GM18870 (cell line): ENCODE measurements at regions not wholly inside any gene's neighbourhood (a gene's known extent, or its start where the extent isn't known, plus 50 kb on each side); places are given as distances from the start of the nearest gene placed in this dataset.

Experiments used
- ATAC-seq: cut with Tn5 transposase; IDR thresholded peaks from one replicate; pipeline ENCODE4 v1.9.1; 2021; ENCODE audit warnings: moderate library complexity; ENCODE audit not compliant: unreplicated experiment

DNA sequence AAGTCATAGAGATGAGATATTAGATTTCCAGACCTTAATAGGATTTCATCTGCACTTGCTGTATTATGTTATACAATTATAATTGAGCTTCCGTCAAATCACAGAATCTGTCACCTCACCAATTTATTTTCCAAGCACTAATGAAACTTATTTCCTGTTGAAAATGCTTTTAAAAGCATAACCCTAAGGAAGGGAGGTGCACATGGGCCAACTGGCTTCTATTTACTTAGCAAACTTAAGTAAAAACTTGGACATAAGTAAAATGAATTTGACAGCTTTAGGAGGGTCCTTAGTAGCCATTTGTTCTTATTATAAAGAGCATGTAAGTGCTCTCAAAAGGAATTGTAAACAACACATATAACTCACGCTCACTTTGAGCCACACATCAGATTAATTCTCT, 462.2 kb upstream of the TMPO start:
- ATAC-seq = no peak

DNA sequence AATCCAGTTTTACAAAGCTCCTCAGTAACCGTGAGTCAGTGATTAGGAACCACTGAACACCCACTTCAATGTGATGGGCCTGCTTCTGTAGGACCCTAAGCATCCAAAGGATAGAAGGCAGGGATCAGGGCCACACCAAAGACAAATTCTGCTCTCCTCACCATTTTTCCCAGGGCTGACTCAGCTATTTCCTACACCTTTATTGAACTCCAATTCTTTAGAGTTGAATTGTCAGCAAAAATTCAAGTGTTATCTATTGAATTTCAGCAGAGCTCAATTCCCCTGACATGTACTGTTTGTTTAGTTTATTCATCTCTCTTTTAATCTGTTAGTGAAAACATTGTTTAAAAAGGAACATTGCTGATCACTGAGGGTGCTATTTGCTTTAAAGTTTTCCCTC, 457.7 kb upstream of the TMPO start:
- ATAC-seq = no peak

DNA sequence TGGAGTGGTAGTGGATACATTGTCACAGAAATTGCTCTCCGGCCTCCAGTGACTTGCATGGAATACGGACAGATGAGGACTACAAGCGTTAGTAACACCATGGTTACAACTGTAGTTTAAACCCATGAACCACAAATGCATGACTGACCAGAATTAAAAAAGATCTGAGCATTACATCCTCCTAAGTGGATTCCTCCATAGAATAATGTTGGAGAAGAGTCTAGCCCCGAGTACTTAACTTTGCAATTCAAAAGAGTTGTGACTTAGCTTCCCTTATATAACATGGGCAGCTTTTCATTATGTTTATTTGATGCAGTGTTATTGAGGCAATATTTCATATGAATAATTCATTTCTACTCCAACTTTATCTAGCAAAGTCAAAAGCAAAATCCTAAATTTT, 457.2 kb upstream of the TMPO start:
- ATAC-seq = no peak

DNA sequence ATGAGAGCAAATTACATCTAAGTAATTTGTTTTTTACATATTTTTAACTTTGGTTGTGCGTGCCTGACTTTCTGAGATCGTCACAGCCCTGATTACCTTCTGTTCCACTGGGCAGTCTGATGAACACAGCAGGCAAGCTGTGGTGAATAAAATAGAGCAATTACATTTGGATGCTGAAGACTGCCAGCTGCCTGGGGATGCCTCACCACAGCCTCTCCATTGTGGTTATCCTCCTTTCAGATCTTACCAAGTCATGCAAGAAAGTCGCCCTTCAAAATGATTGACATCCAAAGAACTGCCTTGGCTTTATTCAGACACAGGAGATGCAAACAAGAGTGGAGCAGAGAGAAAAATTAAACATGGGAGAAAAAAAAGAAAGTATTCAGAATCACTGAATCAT, 456.6 kb upstream of the TMPO start:
- ATAC-seq = no peak

DNA sequence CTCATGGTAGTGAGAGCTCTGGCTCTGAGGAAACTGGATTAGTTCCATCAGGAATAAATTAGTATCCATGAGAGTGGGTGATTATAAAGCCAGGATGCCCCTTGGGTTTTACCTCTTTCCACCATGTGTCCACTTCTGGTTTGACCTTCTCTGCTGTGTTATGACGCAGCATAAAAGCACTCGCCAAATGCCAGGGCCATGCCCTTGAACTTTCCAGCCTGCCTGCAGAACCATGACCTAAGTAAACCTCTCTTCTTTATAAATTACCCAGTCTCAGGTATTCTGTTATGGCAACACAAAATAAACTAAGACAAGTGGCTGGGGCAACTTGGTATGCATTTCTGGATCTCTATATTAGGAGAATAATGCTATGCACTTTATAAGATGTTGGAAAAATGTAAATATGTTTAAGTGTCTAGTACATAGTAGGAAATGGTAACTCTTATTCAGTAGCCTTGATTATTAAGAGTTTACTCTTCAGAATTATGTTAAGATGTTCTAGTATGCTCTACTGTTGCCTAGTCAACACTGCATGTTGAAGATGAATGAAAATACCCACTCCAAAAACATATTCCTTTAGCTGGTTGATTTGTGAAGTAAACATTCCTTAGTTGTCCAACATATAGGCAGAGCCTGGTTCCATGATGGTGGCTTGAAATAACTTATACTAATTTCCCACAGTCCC, 455.6 kb upstream of the TMPO start:
- ATAC-seq = no peak

DNA sequence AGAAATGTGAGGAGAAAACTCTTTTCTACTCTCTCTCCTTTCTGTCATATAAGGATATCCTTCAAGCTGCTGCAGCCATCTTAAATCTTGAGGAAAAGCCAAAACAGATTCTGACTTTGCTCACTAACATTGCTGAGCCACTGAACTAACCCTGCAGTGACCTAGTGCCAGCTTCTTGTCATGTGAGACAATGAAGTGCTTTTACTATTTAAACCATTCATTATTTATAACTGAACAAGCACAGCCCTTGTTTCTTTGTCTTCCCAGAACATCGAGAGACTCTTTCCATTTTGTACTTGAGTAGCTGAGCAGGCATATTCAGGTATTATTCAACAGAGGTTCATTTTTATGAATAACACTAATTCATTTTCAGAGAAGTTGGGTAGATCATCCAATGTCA, 455.0 kb upstream of the TMPO start:
- no peak for ATAC-seq

DNA sequence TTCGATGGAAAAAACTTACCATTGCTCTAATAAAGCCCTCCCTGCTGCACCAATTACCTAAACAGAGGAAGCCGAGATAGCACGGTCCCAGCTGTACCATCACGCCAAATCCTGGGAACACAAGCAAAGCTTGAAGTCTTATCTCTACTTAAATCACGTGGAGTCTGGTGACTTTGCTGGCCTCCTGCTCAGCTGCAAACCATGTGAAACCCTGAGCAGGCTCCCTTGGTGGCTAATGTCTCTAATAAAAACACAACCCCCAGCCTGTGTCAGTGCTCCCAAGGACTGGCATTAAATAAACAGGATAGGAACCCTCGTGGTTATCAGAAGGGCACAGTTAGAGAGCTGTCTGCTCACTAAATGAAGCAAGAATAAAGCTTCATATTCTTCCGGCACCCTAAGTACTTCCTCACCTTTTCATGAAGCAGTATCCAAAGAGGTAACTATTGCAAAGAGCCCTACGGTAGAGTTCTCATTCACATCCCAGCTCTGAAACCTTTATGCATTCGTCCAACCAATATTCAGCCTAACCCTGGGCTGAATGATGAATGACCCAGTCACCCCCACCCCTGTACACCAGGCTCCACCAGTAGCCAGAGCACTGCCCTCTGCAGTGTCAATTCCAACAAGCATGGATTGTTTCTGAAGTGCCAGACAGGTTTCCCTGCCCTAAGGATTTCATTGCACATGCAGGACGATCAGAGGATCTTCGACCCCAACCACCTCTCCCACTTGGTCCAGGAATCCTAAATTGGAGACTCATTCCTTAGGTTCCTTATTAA, 452.7 kb upstream of the TMPO start:
- no peak for ATAC-seq

DNA sequence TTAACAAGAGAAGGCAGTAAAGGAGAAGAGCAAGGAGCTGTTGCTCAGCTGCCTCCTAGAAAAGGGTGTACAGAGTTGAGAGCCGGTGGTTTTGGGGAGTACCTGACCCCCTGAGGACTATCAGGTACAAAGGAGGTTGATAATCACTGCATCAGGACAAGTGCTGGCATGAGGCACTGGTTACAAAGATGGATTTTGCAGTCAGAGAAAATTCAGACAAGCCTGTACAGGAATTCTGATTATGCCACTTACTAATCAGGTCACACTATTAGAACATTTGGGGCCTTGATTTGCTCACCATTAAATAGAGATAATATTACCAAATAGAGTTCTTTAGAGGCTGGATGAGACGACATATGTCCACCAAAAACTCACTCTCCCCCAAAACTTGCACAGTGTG, 450.9 kb upstream of the TMPO start:
- ATAC-seq = no peak

DNA sequence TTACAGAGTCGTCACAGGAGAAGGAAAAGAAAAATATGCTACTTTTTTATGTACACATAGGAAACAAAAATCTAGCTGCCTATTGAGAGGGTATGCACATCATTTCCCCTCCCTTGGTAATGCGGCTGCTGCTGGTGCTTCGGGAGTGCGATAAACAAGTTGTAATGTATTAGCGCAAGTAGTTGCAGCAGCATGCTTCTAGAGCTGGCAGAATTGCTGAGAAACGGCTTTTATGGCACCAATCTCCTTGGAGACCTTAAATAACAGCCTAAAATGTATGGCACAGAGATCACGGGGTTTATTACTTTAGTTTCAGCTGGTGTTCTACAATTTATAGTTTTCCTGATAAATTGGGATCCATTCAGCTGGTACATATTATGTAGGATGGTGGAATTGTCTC, 447.6 kb upstream of the TMPO start:
- no peak for ATAC-seq

DNA sequence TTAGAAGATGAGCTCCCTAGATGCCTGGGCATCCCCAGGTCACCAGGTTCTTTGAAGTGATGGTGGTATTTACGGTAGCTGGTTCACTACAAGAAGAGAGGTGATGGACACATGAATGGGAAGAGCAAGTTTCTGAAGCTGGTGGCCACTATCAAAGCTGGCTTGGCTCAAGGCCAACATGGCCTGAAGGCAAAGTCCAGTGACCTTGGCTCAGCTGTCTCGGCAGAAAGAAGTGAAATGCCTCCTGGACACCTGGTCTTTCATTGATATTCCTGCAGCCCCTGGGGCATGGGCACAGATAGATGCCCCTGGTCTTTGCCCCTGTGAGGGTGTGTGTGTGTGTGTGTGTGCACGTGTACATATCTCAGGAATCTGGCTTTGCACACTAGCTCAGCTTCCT, 441.8 kb upstream of the TMPO start:
- ATAC-seq = no peak

DNA sequence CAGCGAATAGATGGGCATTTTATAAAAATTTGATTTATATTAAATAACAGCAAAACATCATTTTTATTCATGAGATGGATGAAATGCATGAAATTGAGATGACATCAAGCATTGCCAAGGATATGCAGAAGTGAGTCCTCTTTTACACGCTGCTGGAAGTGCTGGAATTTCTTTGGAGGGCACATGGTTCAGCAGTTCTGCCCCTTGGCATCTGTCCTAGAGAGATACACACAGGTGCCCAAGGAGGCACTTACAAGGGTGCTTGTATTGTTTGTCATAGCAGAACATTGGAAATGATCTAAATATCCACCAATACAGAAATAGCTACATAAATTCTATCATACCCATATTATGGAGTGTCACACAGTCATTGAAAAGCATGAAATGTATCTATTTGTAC, 441.1 kb upstream of the TMPO start:
- no peak for ATAC-seq

DNA sequence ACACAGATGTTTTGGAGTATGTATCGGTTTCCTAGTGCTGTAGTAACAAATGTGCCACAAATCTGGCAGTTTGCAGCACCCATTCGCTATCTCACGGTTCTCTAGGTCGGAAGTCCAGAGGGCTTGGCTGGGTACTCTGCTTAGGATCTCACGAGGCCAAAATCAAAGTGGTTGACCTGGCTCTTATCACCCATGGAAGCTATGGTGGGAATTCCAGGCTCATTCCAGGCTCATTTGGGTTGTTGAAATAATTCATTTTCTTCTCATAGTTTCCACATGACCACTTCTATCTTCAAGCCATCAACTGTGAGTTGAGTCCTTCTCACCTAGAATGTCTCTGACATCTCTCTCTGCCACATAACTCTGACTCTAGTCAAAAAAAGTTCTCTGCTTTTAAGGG, 431.0 kb upstream of the TMPO start:
- no peak for ATAC-seq

DNA sequence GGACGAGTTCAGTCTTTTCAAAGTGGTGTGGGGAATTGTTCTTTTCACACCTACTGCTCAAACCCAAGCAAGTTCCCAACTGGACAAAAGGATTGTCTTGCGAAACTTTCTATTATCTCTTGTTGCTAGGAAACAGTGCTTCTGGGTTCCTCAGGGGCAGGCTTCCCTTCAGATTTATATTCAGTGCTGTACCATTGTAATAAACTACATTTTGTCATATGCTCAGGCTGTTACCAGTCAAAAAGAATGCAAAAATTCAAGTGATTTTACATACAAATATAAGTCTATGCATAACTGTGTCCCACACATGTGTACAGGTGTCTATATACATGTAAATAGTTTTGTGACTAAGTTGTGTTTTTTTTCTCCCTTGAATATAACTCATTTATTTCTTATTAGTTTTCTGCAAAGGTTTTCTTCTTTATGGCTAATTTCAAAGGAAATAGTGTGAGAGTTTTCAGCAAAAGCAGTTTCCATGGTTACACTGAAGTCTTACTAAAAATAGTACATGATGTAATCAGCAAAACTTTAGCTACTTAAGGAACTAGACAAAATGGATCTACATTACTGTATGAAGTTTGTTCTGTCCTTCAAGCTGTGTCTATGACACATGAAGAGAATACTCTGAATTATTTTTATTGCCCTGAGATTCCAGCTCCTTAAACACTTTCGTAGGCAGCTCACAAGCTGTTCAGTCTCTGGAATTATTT, 430.2 kb upstream of the TMPO start:
- no peak for ATAC-seq

DNA sequence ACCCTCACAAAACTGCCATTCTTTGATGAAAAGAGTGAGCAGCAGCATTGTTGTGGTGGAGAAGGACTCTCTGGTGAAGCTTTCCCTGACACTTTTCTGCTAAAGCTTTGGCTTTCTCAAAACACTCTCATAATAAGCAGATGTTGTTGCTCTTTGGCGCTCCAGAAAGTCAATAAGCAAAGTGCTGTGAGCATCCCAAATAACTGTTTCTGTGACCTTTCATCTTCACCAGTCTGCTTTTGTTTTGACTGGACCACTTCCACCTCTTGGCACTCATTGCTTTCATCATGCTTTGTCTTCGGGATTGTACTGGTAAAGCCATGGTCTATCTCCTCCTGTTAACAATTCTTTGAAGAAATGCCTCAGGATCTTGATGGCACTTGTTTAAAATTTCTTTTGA, 424.7 kb upstream of the TMPO start:
- ATAC-seq = no peak

DNA sequence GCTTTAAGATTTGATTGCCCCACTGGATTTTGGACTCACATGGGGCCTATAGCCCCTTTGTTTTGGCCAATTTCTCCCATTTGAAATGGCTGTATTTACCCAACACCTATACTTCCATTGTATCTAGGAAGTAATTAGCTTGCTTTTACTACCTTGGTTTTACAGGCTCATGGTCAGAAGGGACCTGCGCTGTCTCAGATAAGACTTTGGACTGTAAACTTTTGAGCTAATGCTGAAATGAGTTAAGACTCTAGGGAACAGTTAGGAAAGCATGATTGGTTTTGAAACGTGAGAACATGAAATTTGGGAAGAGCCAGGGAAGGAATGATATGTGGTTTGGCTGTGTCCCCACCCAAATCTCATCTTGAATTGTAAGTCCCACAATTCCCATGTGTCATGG, 419.0 kb upstream of the TMPO start:
- no peak for ATAC-seq

DNA sequence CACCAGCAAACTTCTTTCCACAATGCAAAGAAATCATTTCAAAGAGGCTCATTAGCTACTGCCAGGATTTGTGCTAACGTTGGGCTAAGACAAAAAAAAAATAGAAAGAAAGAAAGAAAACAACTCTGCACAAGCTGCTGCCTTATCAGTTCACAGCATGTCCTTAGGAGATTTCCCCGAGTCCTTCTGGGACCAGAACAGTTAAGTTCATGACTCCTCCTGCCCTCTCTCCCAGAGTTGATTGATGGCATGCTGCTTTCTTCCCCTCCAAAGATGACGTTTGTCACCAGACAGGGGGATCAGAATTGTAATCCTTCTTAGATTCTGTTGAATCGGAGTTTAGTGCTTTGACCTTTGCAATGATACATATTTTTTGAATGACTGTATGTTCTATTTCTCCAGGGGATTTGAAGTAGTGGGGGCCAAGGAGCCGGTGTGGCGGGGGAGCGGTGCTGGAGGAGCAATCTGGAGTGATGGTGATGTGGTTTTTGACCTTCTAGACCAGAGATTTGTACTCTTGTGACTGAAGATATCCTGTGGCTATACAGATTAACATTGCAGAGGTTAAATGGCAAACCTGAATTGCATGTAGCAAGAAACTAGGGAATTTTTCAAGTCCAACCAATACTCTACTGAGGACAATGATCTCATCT, 409.2 kb upstream of the TMPO start:
- no peak for ATAC-seq

DNA sequence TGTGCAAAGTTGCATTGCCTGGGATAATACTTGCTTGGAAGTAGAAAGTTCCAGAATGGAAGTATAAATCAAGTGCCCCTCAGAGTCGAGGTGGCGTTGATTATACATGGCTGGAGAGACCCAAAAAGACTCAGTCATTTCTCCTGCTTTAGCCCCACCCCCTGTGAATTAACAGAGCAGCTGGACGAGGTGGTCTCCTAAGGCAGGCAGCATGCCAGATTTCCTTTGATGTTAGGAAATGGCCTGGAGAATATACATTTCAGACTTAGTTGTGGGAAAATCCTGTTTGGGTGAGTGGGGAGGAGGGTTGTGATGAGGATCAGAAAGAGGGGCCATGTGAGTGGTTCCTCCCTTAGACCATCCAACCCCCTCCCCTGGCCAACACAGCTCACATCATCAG, 406.1 kb upstream of the TMPO start:
- no peak for ATAC-seq

DNA sequence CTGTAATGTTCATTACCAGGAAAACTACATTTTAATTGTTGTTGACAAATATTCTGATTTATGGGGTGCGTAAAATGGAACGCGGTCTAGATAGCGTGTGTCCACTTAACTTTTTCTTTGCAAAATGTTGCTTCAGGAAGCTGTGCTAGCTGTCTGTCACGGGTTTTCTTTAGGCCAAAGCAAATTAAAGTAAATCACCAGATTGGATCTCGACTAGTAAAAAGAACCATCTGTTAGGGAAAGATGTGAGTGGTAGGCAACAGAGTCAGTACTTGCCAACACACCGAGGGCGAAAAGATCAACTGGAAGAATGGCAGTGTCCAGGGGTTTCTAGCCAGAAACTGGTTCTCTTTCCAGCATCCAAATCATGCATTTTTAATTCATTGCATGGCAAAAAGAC, 404.9 kb upstream of the TMPO start:
- ATAC-seq = no peak

DNA sequence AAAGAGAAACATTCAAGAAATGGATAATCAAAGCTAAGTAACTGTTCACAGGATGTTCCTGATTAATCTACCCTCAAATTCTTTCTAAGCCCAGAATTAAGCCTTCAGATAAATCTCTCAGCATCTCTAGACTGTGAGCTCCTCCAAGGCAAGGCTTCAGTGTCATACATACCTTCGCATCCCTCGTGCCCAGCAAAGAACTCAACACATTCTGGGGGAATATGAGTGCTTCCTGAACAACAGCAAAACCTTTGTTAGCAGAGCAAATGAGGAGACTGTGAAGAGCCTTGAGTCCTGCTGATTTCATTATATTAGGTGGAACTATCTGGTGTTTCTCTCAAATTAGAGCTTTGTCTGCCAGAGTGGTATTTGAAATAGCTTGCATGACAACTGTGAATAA, 401.8 kb upstream of the TMPO start:
- ATAC-seq = no peak

DNA sequence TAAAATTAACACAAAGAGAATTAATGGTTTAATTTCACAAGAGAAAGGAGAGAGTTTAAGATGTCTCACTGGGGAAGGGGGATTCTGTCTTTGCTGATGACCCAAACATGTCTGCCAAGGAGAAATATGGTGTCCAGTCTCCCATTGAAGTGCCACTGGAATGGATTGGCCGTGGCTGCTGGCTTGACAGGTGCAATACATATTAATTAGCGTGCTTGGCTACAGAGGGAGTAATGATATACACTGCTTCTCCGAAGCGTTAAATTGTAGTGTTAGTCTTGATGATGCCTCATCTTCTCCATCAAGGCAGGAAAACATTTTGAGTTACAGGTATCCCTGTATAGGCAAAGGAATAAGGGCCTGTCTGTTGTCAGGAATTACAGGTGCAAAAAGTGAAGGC, 393.4 kb upstream of the TMPO start:
- ATAC-seq = no peak

DNA sequence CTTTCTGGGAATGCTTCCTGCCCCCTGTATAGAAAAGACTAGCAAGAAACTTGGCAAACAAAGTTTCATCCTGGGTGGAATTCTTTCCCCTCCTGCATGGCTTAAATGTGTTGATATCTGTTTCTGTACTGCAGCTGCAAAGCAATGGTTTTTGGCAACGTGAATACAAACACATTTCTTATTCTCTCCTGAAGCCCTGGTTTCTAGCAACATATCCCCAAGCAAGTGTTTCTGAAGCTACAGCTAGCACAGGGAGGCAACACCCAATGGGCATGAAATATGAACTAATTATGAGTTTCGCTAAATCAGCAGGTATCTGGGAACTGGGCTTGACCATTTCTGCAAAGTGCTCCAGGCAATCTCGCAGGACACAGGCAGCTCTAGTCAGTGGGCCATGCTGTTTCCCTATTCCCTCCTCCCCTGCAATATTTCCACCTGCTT, 392.3 kb upstream of the TMPO start:
- ATAC-seq = no peak
